Psoas muscle (tissue), 7 donors: ENCODE measurements at regions not wholly inside any gene's neighbourhood (a gene's known extent, or its start where the extent isn't known, plus 50 kb on each side); places are given as distances from the start of the nearest gene placed in this dataset.
"Not testable (repeated sequence)": the region's sequence is repeated elsewhere in the genome, so short reads cannot be mapped to it uniquely, and the experiment has no call there.

ENCODE experiments used
- ATAC-seq, 4 donors: fragments of 200-7000 bp; cut with Tn5 transposase; one replicate each; pipeline ENCODE4 v1.9.1; 2020; ENCODE audit warnings: moderate library complexity in 3 of 4, mild to moderate bottlenecking in 2 of 4
- DNase-seq, 2 donors: peaks; one replicate each; pipeline ENCODE4 v3.0.0-alpha.2; 2020
- H3K27ac ChIP-seq: fragments of 200-600 bp; one replicate; pipeline ENCODE4 v1.8.0; 2022
- H3K27me3 ChIP-seq, 3 donors: fragments of 200-600 bp in 1 of 3; one replicate each; pipeline versions ENCODE4 v1.6.1 to v1.8.0; 2013 to 2022; ENCODE audit warnings: low read length in 2 of 3, mild to moderate bottlenecking in 2 of 3, moderate library complexity in 1 of 3; ENCODE audit not compliant: insufficient read depth in 3 of 3
- H3K36me3 ChIP-seq, 2 donors: fragments of 200-600 bp in 1 of 2; one replicate each; pipeline versions ENCODE4 v1.6.1 to v1.8.0; 2013 to 2022; ENCODE audit warnings: low read depth in 1 of 2, mild to moderate bottlenecking in 1 of 2, moderate library complexity in 1 of 2; ENCODE audit not compliant: insufficient read depth in 1 of 2
- H3K4me1 ChIP-seq: fragments of 200-600 bp; one replicate; pipeline ENCODE4 v1.8.0; 2022
- H3K4me3 ChIP-seq: fragments of 200-600 bp; one replicate; pipeline ENCODE4 v1.8.0; 2022; ENCODE audit warnings: mild to moderate bottlenecking
- H3K9me3 ChIP-seq: fragments of 200-600 bp; one replicate; pipeline ENCODE4 v1.8.0; 2022
- WGBS, 3 donors: extraction: QIAGEN DNeasy Blood & Tissue Kit; methylation state at CpG; one replicate each; pipeline versions ENCODE4 v1.1.6 to v1.1.7; 2013; 5-methylcytosine and 5-hydroxymethylcytosine counted together
- intact Hi-C, 2 donors: fragments of 100-400 bp; cut with DNase I; formaldehyde crosslinking; loops; one replicate each; pipeline versions ENCODE4 v1.11.0 to v1.14.2; 2022
- TF ChIP-seq, protein P1 (sequence below): fragments of 200-600 bp; IDR thresholded peaks from one replicate; pipeline ENCODE4 v1.8.0; 2022; ENCODE audit warnings: antibody characterized with exemption
- donor health status: healthy with polysubstance abuse.
- donor health status: DM: no; HTN: no; CAD: no; lungs with moderate emphysema.
- donor health status: Bipolar disorder and iron deficiency.
- donor health status: healthy.
- donor health status: DM: yes; HTN: yes; CAD: no.
- donor health status: DM: no; HTN: no; CAD: no.
- donor health status: DM: yes; HTN: yes; CAD: no.

DNA sequence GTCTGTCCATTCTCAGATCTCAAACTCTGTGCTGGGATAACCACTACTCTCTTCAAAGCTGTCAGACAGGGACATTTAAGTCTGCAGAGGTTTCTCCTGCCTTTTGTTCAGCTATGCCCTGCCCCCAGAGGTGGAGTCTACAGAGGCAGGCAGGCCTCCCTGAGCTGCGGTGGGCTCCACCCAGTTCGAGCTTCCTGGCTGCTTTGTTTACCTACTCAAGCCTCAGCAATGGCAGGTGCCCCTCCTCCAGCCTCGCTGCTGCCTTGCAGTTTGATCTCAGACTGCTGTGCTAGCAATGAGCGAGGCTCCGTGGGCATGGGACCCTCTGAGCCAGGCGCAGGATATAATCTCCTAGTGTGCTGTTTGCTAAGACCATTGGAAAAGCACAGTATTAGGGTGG lies 53.1 kb upstream of the HUNK start:
- 82 to 89% (median 84%) methylated on average over 6 of the region's 6 CpGs for WGBS, 3 donors
- H3K36me3 ChIP-seq, ATAC-seq, H3K27me3 ChIP-seq, H3K27ac ChIP-seq, intact Hi-C loops, H3K4me1 ChIP-seq, H3K4me3 ChIP-seq, H3K9me3 ChIP-seq, DNase-seq: not testable (repeated sequence)

DNA sequence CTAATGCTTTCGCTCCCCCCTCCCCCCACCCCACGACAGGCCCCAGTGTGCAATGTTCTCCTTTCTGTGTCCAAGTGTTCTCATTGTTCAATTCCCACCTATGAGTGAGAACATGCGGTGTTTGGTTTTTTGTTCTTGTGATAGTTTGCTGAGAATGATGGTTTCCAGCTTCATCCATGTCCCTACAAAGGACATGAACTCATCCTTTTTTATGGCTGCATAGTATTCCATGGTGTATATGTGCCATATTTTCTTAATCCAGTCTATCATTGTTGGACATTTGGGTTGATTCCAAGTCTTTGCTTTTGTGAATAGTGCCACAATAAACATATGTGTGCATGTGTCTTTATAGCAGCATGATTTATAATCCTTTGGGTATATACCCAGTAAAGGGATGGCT lies 58.5 kb upstream of the HUNK start:
- DNase-seq, H3K36me3 ChIP-seq, H3K27ac ChIP-seq, H3K27me3 ChIP-seq, ATAC-seq, intact Hi-C loops, H3K4me1 ChIP-seq, H3K9me3 ChIP-seq, H3K4me3 ChIP-seq: not testable (repeated sequence)
- WGBS, 3 donors, result 92 to 96% (median 95%) methylated on average over 3 of the region's 3 CpGs

DNA sequence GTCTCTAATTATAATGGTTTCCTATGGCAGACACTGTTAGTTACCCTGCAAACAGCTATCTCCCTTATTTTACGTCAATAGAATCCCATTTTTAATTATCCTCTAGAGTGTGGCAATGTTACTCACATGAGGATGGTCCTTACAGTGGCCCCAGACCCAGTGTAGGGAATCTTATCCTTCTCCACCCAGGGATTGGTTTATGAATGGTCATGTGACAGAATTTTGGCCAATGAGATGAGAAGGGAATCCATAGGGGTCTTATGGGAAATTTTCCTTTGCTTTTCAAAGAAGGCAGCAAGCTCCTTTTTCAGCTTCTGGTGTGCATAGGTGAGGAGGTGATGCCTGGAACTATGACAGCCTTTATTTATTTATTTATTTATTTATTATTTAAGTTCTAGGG lies 59.0 kb upstream of the HUNK start:
- no peak for DNase-seq
- ATAC-seq, result no peak
- Histone ChIP-seq H3K36me3 (no peaks in the 10 kb centered on the region), H3K4me1 (no peaks in the 10 kb centered on the region), H3K4me3 (no peak overlapping the region), H3K27me3 (peaks cover 0 to 2% (median 0%) of the 10 kb centered on the region in 3 donors), H3K9me3 (no peaks in the 10 kb centered on the region), H3K27ac (no peak overlapping the region)
- intact Hi-C loops, result no loop called here
- 88 to 97% (median 89%) methylated on average over 1 of the region's 1 CpG for WGBS, 3 donors
- TF ChIP-seq, protein P1, sequence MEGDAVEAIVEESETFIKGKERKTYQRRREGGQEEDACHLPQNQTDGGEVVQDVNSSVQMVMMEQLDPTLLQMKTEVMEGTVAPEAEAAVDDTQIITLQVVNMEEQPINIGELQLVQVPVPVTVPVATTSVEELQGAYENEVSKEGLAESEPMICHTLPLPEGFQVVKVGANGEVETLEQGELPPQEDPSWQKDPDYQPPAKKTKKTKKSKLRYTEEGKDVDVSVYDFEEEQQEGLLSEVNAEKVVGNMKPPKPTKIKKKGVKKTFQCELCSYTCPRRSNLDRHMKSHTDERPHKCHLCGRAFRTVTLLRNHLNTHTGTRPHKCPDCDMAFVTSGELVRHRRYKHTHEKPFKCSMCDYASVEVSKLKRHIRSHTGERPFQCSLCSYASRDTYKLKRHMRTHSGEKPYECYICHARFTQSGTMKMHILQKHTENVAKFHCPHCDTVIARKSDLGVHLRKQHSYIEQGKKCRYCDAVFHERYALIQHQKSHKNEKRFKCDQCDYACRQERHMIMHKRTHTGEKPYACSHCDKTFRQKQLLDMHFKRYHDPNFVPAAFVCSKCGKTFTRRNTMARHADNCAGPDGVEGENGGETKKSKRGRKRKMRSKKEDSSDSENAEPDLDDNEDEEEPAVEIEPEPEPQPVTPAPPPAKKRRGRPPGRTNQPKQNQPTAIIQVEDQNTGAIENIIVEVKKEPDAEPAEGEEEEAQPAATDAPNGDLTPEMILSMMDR, result no peak

DNA sequence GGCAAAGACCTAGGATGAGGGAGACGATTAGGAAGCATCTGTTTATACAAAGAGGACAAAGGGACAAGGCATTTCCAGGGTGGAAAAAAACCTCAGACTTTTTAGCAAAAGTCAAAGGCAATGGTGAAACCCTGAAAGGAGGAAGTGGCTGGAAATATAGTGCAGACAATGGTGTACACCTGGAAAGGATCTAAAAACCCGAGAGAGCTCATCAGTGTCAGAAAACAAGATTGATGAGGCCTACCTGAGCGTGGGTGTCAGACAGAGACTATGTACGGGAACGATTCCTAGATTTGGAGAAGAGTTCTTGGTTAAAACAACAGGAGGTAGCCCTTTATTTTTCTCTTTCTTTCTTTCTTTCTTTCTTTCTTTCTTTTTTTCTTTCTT lies 68.8 kb upstream of the HUNK start:
- ATAC-seq (no peak), DNase-seq (no peak)
- H3K27ac ChIP-seq, result no peak overlapping the region
- no peaks in the 10 kb centered on the region for H3K9me3 ChIP-seq
- WGBS, 3 donors, result 49 to 54% (median 53%) methylated on average over 5 of the region's 5 CpGs
- H3K36me3 ChIP-seq, result no peaks in the 10 kb centered on the region
- TF ChIP-seq, protein P1, result no peak
- H3K4me3 ChIP-seq, result no peak overlapping the region
- intact Hi-C loops, result no loop called here
- H3K27me3 ChIP-seq, result peaks cover 0 to 19% (median 2%) of the 10 kb centered on the region in 3 donors
- H3K4me1 ChIP-seq, result no peaks in the 10 kb centered on the region

DNA sequence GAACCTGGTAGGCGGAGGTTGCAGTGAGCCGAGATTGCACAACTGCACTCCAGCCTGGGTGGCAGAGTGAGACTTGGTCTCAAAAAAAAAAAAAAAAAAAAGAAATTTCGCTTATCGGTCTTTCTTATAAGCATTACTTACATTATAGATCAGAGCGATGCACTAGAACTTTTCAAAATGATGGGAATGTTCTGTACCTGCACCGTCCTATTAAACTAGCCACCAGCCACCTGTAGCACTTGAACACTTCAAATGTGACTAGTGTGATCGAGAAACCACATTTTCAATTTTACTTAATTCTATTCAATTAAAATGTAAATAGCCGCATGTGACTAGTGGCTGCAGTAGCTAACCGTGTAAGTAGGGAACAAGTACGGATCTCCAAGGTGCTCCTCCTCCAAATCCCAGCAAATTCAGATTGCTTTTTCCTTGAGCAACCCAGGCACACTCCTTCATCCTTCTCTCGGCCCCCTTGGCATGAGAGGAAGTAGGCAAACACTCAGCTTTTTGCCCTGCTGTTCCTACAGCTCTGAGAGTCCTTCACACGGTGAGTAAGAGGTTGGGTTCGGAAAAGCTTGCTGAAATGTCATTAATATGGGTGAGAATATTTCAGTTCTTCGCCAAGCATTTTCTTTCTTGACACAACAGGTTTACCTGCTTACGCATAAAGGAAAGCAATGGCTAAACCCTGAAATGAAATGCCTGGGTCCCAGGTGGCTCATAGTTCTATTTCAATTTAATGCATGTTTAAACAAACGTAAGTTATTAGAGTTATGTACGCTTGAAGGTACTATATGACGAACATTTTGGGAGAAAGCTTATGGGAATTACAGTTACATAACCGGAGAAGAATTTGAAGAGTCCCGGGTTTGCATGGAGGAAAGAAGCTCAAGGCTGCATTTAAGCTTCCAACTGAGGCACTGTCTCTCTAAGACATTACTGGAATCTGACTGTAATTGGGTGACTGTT lies 69.5 kb upstream of the HUNK start:
- Histone ChIP-seq H3K27ac (no peak overlapping the region), H3K9me3 (no peaks in the 10 kb centered on the region), H3K4me3 (no peak overlapping the region), H3K36me3 (no peaks in the 10 kb centered on the region), H3K27me3 (peaks cover 0 to 19% (median 2%) of the 10 kb centered on the region in 3 donors), H3K4me1 (no peaks in the 10 kb centered on the region)
- ATAC-seq, result no peak
- no peak for DNase-seq
- TF ChIP-seq, protein P1, result no peak
- intact Hi-C loops, result no loop called here
- WGBS, 3 donors, result 75 to 76% (median 75%) methylated on average over 20 of the region's 20 CpGs
